ENCODE measurements at regions not wholly inside any gene's neighbourhood (a gene's known extent, or its start where the extent isn't known, plus 50 kb on each side); places are given as distances from the start of the nearest gene placed in this dataset.

GRCh38 chr6:55925292-55925691 lies 49.9 kb upstream of the BMP5 start:
- no peak for DNase-seq (ENCODE audit: extremely low read depth, low read depth)
- TF ChIP-seq, protein P1, sequence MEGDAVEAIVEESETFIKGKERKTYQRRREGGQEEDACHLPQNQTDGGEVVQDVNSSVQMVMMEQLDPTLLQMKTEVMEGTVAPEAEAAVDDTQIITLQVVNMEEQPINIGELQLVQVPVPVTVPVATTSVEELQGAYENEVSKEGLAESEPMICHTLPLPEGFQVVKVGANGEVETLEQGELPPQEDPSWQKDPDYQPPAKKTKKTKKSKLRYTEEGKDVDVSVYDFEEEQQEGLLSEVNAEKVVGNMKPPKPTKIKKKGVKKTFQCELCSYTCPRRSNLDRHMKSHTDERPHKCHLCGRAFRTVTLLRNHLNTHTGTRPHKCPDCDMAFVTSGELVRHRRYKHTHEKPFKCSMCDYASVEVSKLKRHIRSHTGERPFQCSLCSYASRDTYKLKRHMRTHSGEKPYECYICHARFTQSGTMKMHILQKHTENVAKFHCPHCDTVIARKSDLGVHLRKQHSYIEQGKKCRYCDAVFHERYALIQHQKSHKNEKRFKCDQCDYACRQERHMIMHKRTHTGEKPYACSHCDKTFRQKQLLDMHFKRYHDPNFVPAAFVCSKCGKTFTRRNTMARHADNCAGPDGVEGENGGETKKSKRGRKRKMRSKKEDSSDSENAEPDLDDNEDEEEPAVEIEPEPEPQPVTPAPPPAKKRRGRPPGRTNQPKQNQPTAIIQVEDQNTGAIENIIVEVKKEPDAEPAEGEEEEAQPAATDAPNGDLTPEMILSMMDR (IDR thresholded peaks at IDR 0.05; ENCODE audit: low read depth, low read length, missing control alignments), result no peak
- no peak overlapping the region for H3K4me3 ChIP-seq (replicated peaks; ENCODE audit: low read depth, low read length)

Measured in HFF-Myc (cell line).